SKM-1 treated with dmso at 0.1 percent for 144 hours (cell line): ENCODE measurements at regions not wholly inside any gene's neighbourhood (a gene's known extent, or its start where the extent isn't known, plus 50 kb on each side); places are given as distances from the start of the nearest gene placed in this dataset.

Experiments
- DNase-seq: peaks from one replicate; lab custom pipeline; 2025; ENCODE audit not compliant: unreplicated experiment; lab: John Stamatoyannopoulos, UW

GRCh38 chr22:22743128-22743760 is 98.8 kb downstream of the GGTLC2 start:
- DNase-seq: no peak

- DNase-seq: no peak
Observed at GRCh38 chr22:22744412-22745224, 100.2 kb downstream of the GGTLC2 start.

GRCh38 chr22:22745225-22746060 is 101.0 kb downstream of the GGTLC2 start:
- no peak for DNase-seq

- DNase-seq: no peak
Observed at GRCh38 chr22:22746061-22746962, 101.9 kb downstream of the GGTLC2 start.

GRCh38 chr22:22746963-22747933 is 102.8 kb downstream of the GGTLC2 start:
- DNase-seq: no peak

GRCh38 chr22:22748297-22748743 is 103.9 kb downstream of the GGTLC2 start:
- peak; percentile 18 for DNase-seq

- no peak for DNase-seq
Observed at GRCh38 chr22:22748756-22749155, 104.3 kb downstream of the GGTLC2 start.

- no peak for DNase-seq
Observed at GRCh38 chr22:22749167-22749758, 104.8 kb downstream of the GGTLC2 start.

GRCh38 chr22:22750335-22751042 is 106.1 kb downstream of the GGTLC2 start:
- no peak for DNase-seq

- DNase-seq: no peak
Observed at GRCh38 chr22:22751043-22751603, 106.7 kb downstream of the GGTLC2 start.

- DNase-seq: no peak
Observed at GRCh38 chr22:22752199-22752555, 107.8 kb downstream of the GGTLC2 start.

GRCh38 chr22:22752556-22753477 is 108.4 kb downstream of the GGTLC2 start:
- peak; percentile 64 for DNase-seq

- DNase-seq: peak; percentile 69
Observed at GRCh38 chr22:22753526-22754267, 109.3 kb downstream of the GGTLC2 start.

GRCh38 chr22:22754268-22754657 is 109.8 kb downstream of the GGTLC2 start:
- DNase-seq: no peak

GRCh38 chr22:22754961-22755777 is 110.8 kb downstream of the GGTLC2 start:
- no peak for DNase-seq

GRCh38 chr22:22755778-22756100 is 111.3 kb downstream of the GGTLC2 start:
- DNase-seq: no peak
